GM12878 (cell line): ENCODE measurements at regions not wholly inside any gene's neighbourhood (a gene's known extent, or its start where the extent isn't known, plus 50 kb on each side); places are given as distances from the start of the nearest gene placed in this dataset.

Experiments
- EGR1 ChIP-seq, 2 experiments: IDR thresholded peaks; 1 replicate in 1 of 2; 2 replicates in 1 of 2; pipeline ENCODE4 v1.6.1; 2011 to 2012; ENCODE audit warnings: low read depth in 2 of 2, low read length in 2 of 2, borderline replicate concordance in 1 of 2, mild to moderate bottlenecking in 1 of 2, moderate library complexity in 1 of 2
- EZH2 ChIP-seq: IDR thresholded peaks from 2 replicates; pipeline ENCODE4 v1.6.1; 2012; ENCODE audit warnings: low read depth, mild to moderate bottlenecking, control low read depth, inconsistent platforms, low read length, borderline replicate concordance; ENCODE audit not compliant: control insufficient read depth
- KDM1A ChIP-seq: fragments of 200-600 bp; sonication (generic); IDR thresholded peaks from 2 replicates; pipeline ENCODE4 v1.6.1; 2016; ENCODE audit warnings: borderline replicate concordance
- NFXL1 ChIP-seq: fragments of 450-650 bp; IDR thresholded peaks from 2 replicates; pipeline ENCODE4 v1.6.1; 2017; ENCODE audit warnings: antibody characterized with exemption, mild to moderate bottlenecking, borderline replicate concordance
- SIN3A ChIP-seq: IDR thresholded peaks from 2 replicates; pipeline ENCODE4 v1.6.1; 2012; ENCODE audit warnings: low read depth, low read length, improper control_type of control experiment
- TF ChIP-seq, protein P1 (sequence below), 3 experiments: IDR thresholded peaks in 2 of 3; conservative IDR thresholded peaks in 1 of 3; 2 replicates each; pipeline ENCODE4 v1.5.1; 2011; ENCODE audit warnings: low read depth in 3 of 3, low read length in 3 of 3, mild to moderate bottlenecking in 3 of 3, control low read depth in 2 of 3, moderate library complexity in 2 of 3, inconsistent platforms in 1 of 3, mixed read lengths in 1 of 3; ENCODE audit not compliant: control insufficient read depth in 2 of 3, insufficient read depth in 1 of 3; ENCODE audit errors: extremely low read depth in 1 of 3

DNA sequence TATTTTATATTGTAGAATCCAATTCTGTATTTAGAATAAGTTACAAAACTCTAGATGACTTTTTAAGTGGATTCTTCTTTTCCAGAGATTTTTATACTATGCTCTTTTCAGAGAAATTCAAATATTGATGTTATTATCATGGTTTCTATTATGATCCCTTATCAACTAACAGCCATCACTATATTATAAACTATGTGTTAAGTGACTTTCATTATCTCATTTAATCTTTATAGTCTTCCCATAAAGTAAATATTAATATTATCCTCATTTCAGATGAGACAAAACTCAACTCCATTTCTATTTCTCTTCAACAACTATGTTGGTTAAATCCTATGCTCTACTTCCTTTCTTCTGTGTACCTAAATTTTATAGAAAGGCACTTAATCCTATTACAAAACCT is 132.6 kb downstream of the ANKRD50 start:
- TF ChIP-seq KDM1A (no peak), EZH2 (no peak), EGR1 (IDR thresholded peaks at IDR 0.05; ENCODE audit: borderline replicate concordance in 1 of 2, low read depth in 2 of 2, low read length in 2 of 2) (no peak), NFXL1 (no peak), SIN3A (no peak)
- TF ChIP-seq, protein P1, sequence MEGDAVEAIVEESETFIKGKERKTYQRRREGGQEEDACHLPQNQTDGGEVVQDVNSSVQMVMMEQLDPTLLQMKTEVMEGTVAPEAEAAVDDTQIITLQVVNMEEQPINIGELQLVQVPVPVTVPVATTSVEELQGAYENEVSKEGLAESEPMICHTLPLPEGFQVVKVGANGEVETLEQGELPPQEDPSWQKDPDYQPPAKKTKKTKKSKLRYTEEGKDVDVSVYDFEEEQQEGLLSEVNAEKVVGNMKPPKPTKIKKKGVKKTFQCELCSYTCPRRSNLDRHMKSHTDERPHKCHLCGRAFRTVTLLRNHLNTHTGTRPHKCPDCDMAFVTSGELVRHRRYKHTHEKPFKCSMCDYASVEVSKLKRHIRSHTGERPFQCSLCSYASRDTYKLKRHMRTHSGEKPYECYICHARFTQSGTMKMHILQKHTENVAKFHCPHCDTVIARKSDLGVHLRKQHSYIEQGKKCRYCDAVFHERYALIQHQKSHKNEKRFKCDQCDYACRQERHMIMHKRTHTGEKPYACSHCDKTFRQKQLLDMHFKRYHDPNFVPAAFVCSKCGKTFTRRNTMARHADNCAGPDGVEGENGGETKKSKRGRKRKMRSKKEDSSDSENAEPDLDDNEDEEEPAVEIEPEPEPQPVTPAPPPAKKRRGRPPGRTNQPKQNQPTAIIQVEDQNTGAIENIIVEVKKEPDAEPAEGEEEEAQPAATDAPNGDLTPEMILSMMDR (IDR thresholded peaks at IDR 0.05 in 2 of 3, conservative IDR thresholded peaks at IDR 0.05 in 1 of 3; ENCODE audit: control insufficient read depth in 2 of 3, extremely low read depth in 1 of 3, insufficient read depth in 1 of 3, low read depth in 3 of 3, low read length in 3 of 3), result no peak
